ENCODE measurements at regions not wholly inside any gene's neighbourhood (a gene's known extent, or its start where the extent isn't known, plus 50 kb on each side); places are given as distances from the start of the nearest gene placed in this dataset.

GRCh38 chr14:71179066-71179465 lies 271.8 kb downstream of the PCNX1 start:
- TF ChIP-seq MNT (conservative IDR thresholded peaks at IDR 0.05): no peak
- TF ChIP-seq CCNT2 (IDR thresholded peaks at IDR 0.05; ENCODE audit: borderline replicate concordance, extremely low read depth, insufficient read length, low read depth, low read length): no peak
- TF ChIP-seq ZBTB9 (CRISPR knock-in tag; IDR thresholded peaks at IDR 0.05): no peak
- TF ChIP-seq ZFP30 (CRISPR knock-in tag; IDR thresholded peaks at IDR 0.05; ENCODE audit: borderline replicate concordance): no peak
- no peak for TF ChIP-seq CTCF (IDR thresholded peaks at IDR 0.05 in 2 of 3, conservative IDR thresholded peaks at IDR 0.05 in 1 of 3; ENCODE audit: insufficient read depth in 2 of 3, low read depth in 1 of 3, low read length in 3 of 3)
- TF ChIP-seq ELF1 (tag; IDR thresholded peaks at IDR 0.05): no peak
- TF ChIP-seq PHB2 (IDR thresholded peaks at IDR 0.05; ENCODE audit: low read depth): no peak
- no peak for TF ChIP-seq NEUROD1 (IDR thresholded peaks at IDR 0.05; ENCODE audit: borderline replicate concordance, low read depth, low read length, partially characterized antibody)

All from K562 (cell line).